Lower lobe of right lung (tissue), 2 donors: ENCODE measurements at regions not wholly inside any gene's neighbourhood (a gene's known extent, or its start where the extent isn't known, plus 50 kb on each side); places are given as distances from the start of the nearest gene placed in this dataset.

Experiments used
- ATAC-seq, 2 donors: fragments of 200-7000 bp; cut with Tn5 transposase; one replicate each; pipeline ENCODE4 v1.9.1; 2020 to 2022; ENCODE audit warnings: mild to moderate bottlenecking in 2 of 2, moderate library complexity in 2 of 2
- DNase-seq: peaks from one replicate; pipeline ENCODE4 v3.0.0-alpha.2; 2020
- H3K27ac ChIP-seq: fragments of 200-600 bp; one replicate; pipeline ENCODE4 v1.8.0; 2022
- H3K27me3 ChIP-seq: fragments of 200-600 bp; one replicate; pipeline ENCODE4 v1.8.0; 2022; ENCODE audit warnings: low read depth
- H3K36me3 ChIP-seq: fragments of 200-600 bp; one replicate; pipeline ENCODE4 v1.8.0; 2022; ENCODE audit warnings: mild to moderate bottlenecking
- H3K4me1 ChIP-seq: fragments of 200-600 bp; one replicate; pipeline ENCODE4 v1.8.0; 2022
- H3K4me3 ChIP-seq: fragments of 200-600 bp; one replicate; pipeline ENCODE4 v1.8.0; 2022; ENCODE audit warnings: mild to moderate bottlenecking
- H3K9me3 ChIP-seq: fragments of 200-600 bp; one replicate; pipeline ENCODE4 v1.8.0; 2022
- CTCF ChIP-seq: fragments of 200-600 bp; IDR thresholded peaks from one replicate; pipeline ENCODE4 v1.8.0; 2022; ENCODE audit warnings: antibody characterized with exemption, mild to moderate bottlenecking
- intact Hi-C: fragments of 100-400 bp; cut with DNase I; formaldehyde crosslinking; loops from one replicate; pipeline ENCODE4 v1.11.0; 2022
- donor health status: DM: no; HTN: yes; CAD: no; lungs with severe emphysema.

DNA sequence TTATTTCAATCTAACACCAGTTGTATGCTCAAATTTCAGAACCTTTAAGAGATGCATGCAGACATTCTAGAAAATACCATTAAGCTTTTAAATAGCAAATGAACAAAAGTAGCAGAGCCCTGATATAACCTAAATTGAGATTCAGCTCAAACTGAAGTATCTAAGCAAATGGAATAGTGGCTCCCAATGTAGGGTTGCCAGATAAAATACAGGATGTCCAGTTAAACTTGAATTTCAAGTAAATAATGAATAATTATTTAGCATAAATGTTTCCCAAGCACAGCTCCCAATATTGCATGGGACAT, 171.1 kb upstream of the ATP11B start:
- no peak for ATAC-seq
- peaks cover 4% of the 10 kb centered on the region for H3K27me3 ChIP-seq
- H3K9me3 ChIP-seq: no peaks in the 10 kb centered on the region
- TF ChIP-seq CTCF: no peak
- intact Hi-C loops: no loop called here
- H3K27ac ChIP-seq: no peak overlapping the region
- H3K4me3 ChIP-seq: no peak overlapping the region
- H3K36me3 ChIP-seq: no peaks in the 10 kb centered on the region
- DNase-seq: no peak
- H3K4me1 ChIP-seq: no peaks in the 10 kb centered on the region

DNA sequence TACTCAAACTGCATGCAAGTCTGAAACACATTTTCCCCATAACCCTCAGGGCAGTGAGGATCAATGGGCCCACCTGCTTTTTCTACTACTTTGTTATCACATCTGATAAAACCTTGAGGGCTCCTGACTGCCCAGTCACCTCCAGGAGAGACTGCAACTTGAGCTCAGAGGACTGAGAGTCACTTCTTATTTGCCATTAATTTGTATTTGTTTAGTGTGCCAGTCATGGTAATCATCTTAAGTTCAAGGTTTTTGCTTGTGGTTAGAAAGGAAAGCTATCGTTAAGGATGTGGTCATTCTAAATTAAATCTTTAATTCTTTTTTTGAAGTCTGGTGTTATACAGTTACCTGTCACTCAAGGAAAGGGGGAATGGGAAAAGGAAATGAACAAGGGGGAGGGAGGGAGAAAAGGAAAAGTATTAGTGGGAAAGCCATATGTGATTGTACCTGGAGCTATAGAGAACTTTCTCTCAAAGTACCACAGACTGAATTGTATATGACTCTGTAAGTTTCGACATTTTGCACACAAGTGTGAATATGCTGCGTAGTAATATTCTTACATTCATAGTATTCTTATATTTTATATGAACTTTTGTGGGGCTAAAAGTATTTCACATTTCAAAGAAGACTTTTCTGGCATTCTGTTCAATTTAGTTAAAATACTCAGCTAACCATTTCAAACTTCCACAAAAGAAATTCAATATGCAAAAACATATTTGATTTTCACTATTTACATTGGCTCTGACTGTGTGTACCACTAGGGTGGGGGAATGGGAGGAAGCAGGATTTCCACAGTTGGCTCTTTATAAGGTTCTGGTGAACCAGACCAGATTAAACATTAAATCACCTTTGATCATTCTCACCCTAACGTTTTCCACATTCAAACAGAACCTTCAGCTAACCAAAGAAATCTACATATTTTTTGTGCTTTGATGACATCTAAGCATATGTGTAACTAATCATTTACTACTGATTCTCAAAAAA, 166.5 kb upstream of the ATP11B start:
- H3K9me3 ChIP-seq: no peaks in the 10 kb centered on the region
- intact Hi-C loops: no loop called here
- no peaks in the 10 kb centered on the region for H3K36me3 ChIP-seq
- H3K27me3 ChIP-seq: peaks cover 4% of the 10 kb centered on the region
- ATAC-seq (no peak), DNase-seq (no peak)
- no peak overlapping the region for H3K27ac ChIP-seq
- TF ChIP-seq CTCF: no peak
- no peaks in the 10 kb centered on the region for H3K4me1 ChIP-seq
- no peak overlapping the region for H3K4me3 ChIP-seq

GRCh38 chr3:182628531-182628930, 164.8 kb upstream of the ATP11B start:
- Histone ChIP-seq H3K9me3 (no peaks in the 10 kb centered on the region), H3K4me1 (no peaks in the 10 kb centered on the region), H3K27ac (no peak overlapping the region), H3K4me3 (no peak overlapping the region), H3K36me3 (no peaks in the 10 kb centered on the region), H3K27me3 (peaks cover 4% of the 10 kb centered on the region)
- intact Hi-C loops: no loop called here
- ATAC-seq (no peak), DNase-seq (no peak)
- TF ChIP-seq CTCF: no peak

DNA sequence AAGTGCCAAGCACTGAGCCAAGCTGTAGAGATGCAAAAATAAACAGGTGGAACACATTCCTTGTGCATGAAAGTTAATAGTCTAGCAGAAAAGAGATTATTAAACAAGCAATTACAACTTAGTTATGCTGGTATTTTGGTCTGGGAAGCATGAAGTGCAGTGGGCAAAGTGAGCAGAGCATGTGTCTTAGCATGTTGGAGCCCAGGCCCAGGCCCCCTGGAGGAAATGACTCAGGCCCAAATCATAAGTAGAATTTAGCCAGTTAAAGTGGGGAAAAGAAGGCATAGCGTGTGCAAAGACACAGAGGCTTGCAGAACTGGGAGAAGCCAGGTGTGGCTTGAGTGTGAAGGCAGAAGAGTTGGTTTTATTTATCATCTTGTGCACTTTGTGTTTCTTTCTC, 163.8 kb upstream of the ATP11B start:
- Histone ChIP-seq H3K9me3 (no peaks in the 10 kb centered on the region), H3K27me3 (peaks cover 4% of the 10 kb centered on the region), H3K4me1 (no peaks in the 10 kb centered on the region), H3K27ac (no peak overlapping the region), H3K4me3 (no peak overlapping the region), H3K36me3 (no peaks in the 10 kb centered on the region)
- intact Hi-C loops: no loop called here
- TF ChIP-seq CTCF: no peak
- ATAC-seq: no peak
- DNase-seq: no peak

- Histone ChIP-seq H3K27me3 (no peaks in the 10 kb centered on the region), H3K27ac (no peak overlapping the region), H3K9me3 (no peaks in the 10 kb centered on the region), H3K4me3 (no peak overlapping the region), H3K4me1 (no peaks in the 10 kb centered on the region), H3K36me3 (no peaks in the 10 kb centered on the region)
- ATAC-seq (peak in 1 of 2 donors; percentile 32), DNase-seq (no peak)
- TF ChIP-seq CTCF: no peak
- intact Hi-C loops: no loop called here
Measured at GRCh38 chr3:182631183-182632076, 161.9 kb upstream of the ATP11B start.
